Lower leg skin (tissue), 3 donors: ENCODE measurements at regions not wholly inside any gene's neighbourhood (a gene's known extent, or its start where the extent isn't known, plus 50 kb on each side); places are given as distances from the start of the nearest gene placed in this dataset.
"Not testable (repeated sequence)": the region's sequence is repeated elsewhere in the genome, so short reads cannot be mapped to it uniquely, and the experiment has no call there.

Experiments used
- CTCF ChIP-seq, 3 donors: fragments of 450-650 bp; IDR thresholded peaks; one replicate each; pipeline ENCODE4 v1.5.1; 2016; ENCODE audit warnings: antibody characterized with exemption in 3 of 3, mild to moderate bottlenecking in 3 of 3, moderate library complexity in 2 of 3
- POLR2A ChIP-seq, 2 donors: fragments of 450-650 bp; IDR thresholded peaks; one replicate each; pipeline ENCODE4 v1.6.1; 2016 to 2017; ENCODE audit warnings: antibody characterized with exemption in 2 of 2, mild to moderate bottlenecking in 1 of 2, moderate library complexity in 1 of 2

GRCh38 chr18:14432371-14432770 is 111.0 kb downstream of the POTEC start:
- not testable (repeated sequence) for TF ChIP-seq CTCF, POLR2A (IDR thresholded peaks at IDR 0.05)
